ENCODE measurements at regions not wholly inside any gene's neighbourhood (a gene's known extent, or its start where the extent isn't known, plus 50 kb on each side); places are given as distances from the start of the nearest gene placed in this dataset.
"Not testable (repeated sequence)": the region's sequence is repeated elsewhere in the genome, so short reads cannot be mapped to it uniquely, and the experiment has no call there.

DNA sequence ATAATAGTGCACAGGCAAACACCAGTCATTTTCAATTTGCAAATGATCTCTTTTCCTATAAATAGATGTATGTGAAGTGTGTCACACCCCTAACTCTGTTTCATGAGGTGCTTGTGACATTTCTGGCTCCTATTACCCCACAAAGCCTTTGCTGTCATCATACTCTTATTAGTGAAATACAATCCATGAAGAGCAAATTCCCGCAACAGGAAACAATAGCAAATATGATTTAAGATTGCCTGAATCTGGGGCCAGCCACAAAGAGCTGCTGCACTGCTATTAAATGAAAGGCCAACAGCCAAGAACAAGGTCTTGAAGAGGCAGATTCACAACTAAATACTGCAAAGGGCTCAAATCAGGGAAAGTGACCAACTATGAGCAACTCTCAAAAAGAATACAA is 96.3 kb upstream of the CAV2 start:
- no peak overlapping the region for H3K4me3 ChIP-seq (ENCODE audit: low read length)
- peak; percentile 89 for DNase-seq (ENCODE audit: low read depth)
- TF ChIP-seq, protein P1, sequence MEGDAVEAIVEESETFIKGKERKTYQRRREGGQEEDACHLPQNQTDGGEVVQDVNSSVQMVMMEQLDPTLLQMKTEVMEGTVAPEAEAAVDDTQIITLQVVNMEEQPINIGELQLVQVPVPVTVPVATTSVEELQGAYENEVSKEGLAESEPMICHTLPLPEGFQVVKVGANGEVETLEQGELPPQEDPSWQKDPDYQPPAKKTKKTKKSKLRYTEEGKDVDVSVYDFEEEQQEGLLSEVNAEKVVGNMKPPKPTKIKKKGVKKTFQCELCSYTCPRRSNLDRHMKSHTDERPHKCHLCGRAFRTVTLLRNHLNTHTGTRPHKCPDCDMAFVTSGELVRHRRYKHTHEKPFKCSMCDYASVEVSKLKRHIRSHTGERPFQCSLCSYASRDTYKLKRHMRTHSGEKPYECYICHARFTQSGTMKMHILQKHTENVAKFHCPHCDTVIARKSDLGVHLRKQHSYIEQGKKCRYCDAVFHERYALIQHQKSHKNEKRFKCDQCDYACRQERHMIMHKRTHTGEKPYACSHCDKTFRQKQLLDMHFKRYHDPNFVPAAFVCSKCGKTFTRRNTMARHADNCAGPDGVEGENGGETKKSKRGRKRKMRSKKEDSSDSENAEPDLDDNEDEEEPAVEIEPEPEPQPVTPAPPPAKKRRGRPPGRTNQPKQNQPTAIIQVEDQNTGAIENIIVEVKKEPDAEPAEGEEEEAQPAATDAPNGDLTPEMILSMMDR (conservative IDR thresholded peaks at IDR 0.05; ENCODE audit: low read length) = no peak

DNA sequence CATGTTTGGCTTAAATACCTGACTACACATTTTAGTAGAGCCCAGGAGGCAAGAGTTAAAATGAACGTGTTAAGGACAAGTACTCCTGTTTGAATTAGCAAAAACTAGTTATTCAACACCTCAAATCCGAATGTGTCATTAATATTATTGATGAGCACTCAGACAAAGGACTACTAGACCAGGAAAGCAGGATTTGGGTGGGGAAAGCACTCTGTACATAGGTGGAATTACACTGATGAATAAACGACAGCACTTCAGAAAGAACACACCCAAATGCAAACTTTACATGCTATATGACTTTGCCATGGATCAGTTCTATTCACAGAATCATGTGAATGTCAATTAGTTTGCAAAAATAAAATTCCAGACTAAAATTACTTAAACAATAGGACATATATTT is 95.1 kb upstream of the CAV2 start:
- TF ChIP-seq, protein P1 (conservative IDR thresholded peaks at IDR 0.05; ENCODE audit: low read length) = no peak
- no peak for DNase-seq (ENCODE audit: low read depth)
- H3K4me3 ChIP-seq (ENCODE audit: low read length) = no peak overlapping the region

DNA sequence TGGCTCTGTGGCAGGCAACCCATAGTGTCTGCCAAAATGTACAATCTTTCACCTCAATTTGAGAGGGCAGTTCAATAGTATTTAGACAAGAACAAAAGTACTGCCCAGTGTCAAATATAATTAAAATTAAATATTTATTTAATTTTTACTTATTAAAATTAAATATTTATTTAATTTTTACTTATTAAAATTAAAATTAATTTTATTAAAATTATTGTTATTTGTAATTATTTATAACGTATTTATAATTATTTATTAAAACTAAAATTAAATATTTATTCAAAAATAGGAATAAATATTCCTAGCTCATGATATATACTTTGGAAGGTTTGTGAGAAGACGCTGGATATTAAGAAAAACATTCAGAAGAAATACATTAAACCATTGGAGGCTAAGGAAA is 93.7 kb upstream of the CAV2 start:
- DNase-seq (ENCODE audit: low read depth) = no peak
- no peak overlapping the region for H3K4me3 ChIP-seq (ENCODE audit: low read length)
- TF ChIP-seq, protein P1 (conservative IDR thresholded peaks at IDR 0.05; ENCODE audit: low read length) = no peak

DNA sequence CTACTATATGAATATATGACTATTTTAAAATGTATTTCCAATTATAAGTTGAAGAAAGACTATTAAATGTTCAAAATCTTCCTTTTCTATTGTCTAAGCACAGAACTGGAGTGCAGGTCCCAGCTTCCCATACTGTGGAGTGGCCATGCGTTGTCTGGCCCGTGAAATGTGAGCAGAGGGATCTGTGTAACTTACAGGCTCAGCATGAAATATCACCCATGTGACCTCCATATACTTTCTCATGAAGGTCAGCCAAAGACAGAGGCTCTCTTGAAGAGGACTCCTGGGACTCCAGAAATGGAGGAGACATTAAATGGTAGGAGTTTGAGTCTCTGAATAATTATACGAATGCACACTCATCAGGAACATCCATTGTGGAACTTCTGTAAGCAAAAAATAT is 92.4 kb upstream of the CAV2 start:
- DNase-seq (ENCODE audit: low read depth) = no peak
- no peak overlapping the region for H3K4me3 ChIP-seq (ENCODE audit: low read length)
- TF ChIP-seq, protein P1 (conservative IDR thresholded peaks at IDR 0.05; ENCODE audit: low read length) = no peak

DNA sequence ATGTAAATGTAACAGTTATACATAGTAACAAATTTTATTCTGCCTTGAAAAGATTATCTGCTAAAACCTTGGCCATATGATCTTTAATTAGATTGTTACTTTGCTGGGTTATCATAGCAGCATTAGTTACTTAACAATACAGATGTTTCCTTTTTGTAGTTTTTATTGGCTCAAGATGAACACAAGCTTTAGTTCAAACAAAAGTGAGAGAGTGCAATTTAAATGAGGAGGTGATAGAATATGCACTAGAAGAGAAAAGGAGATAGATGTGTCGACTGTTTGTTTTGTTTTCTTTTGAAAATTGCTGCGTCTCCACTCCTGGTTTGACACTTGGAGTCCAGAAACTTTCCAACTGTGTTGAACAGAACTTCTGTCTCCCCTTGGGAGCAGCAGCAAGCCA is 91.4 kb upstream of the CAV2 start:
- TF ChIP-seq, protein P1 (conservative IDR thresholded peaks at IDR 0.05; ENCODE audit: low read length) = no peak
- DNase-seq (ENCODE audit: low read depth) = no peak
- no peak overlapping the region for H3K4me3 ChIP-seq (ENCODE audit: low read length)

DNA sequence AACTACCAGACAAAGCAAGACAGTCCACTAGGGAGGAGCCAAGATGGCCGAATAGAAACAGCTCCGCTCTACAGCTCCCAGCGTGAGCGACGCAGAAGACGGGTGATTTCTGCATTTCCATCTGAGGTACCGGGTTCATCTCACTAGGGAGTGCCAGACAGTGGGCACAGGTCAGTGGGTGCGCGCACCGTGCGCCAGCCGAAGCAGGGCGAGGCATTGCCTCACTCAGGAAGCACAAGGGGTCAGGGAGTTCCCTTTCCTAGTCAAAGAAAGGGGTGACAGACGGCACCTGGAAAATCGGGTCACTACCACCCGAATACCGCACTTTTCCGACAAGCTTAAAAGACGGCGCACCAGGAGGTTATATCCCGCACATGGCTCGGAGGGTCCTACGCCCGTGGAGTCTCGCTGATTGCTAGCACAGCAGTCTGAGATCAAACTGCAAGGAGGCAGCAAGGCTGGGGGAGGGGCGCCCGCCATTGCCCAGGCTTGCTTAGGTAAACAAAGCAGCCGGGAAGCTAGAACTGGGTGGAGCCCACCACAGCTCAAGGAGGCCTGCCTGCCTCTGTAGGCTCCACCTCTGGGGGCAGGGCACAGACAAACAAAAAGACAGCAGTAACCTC is 90.6 kb upstream of the CAV2 start:
- not testable (repeated sequence) for H3K4me3 ChIP-seq (ENCODE audit: low read length); DNase-seq (ENCODE audit: low read depth)

DNA sequence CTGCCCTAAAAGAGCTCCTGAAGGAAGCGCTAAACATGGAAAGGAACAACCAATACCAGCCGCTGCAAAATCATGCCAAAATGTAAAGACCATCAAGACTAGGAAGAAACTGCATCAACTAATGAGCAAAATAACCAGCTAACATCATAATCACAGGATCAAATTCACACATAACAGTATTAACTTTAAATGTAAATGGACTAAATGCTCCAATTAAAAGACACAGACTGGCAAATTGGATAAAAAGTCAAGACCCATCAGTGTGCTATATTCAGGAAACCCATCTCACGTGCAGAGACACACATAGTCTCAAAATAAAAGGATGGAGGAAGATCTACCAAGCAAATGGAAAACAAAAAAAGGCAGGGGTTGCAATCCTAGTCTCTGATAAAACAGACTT is 88.8 kb upstream of the CAV2 start:
- not testable (repeated sequence) for H3K4me3 ChIP-seq (ENCODE audit: low read length); DNase-seq (ENCODE audit: low read depth)

DNA sequence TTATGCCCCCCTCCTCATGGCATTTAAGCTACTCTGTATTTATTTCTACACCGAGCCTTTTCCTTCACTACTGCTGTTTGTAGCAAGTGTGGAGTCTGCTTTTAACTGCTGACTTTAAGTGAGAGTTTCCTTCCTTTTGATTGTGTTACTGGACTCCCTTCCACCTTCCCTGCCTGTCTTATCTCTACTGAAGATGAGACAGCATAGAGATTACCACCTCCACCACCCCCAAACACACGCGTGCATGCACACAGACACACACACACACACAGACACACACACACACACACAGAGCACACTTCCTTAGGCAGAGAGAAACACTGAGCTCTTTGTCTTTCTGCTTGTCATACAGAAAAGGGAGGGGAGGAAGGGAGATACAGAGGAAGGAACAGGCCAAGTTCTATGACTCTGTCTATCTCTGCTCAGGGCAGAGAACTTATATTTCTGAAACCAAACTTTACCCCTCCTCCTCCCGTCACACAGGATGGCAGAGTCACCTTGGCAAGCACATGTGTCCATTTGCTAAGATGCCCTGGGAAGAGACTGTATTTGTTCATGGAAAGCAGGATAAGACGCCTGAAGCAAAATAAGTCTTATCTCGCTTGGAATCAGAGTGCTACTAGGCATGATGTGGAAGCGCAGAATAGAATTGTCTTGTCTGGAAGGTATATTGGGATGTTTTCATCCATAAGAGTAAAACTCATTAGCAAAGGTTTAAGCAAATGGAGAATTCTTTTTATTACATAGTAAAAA is 81.8 kb upstream of the CAV2 start:
- TF ChIP-seq, protein P1 (conservative IDR thresholded peaks at IDR 0.05; ENCODE audit: low read length) = no peak
- no peak for DNase-seq (ENCODE audit: low read depth)
- no peak overlapping the region for H3K4me3 ChIP-seq (ENCODE audit: low read length)

Data from AG10803 (cell line).